Neural cell (in vitro differentiated cells): ENCODE measurements at regions not wholly inside any gene's neighbourhood (a gene's known extent, or its start where the extent isn't known, plus 50 kb on each side); places are given as distances from the start of the nearest gene placed in this dataset.

Source experiments
- H2AFZ ChIP-seq: fragments of 200-600, 300-800 bp; sonication (generic), shearing (Covaris generic); 2 replicates; pipeline ENCODE4 v1.6.0; 2014; ENCODE audit warnings: low read depth, mild to moderate bottlenecking, antibody characterized with exemption, low read length, moderate library complexity
- H3F3A ChIP-seq: fragments of 200-600 bp; shearing (Covaris generic); 2 replicates; pipeline ENCODE4 v1.6.1; 2016; ENCODE audit warnings: mild to moderate bottlenecking, moderate library complexity, mixed read lengths, antibody characterized with exemption, low read length; ENCODE audit not compliant: insufficient read depth, poor library complexity, severe bottlenecking
- H3K27ac ChIP-seq: fragments of 200-600, 300-800 bp; sonication (generic), shearing (Covaris generic); 2 replicates; pipeline ENCODE4 v1.5.1; 2014; ENCODE audit warnings: mild to moderate bottlenecking, low read length, moderate library complexity
- H3K27me3 ChIP-seq: fragments of 300-800, 200-600 bp; sonication (generic), shearing (Covaris generic); 2 replicates; pipeline ENCODE4 v1.6.0; 2014; ENCODE audit warnings: mild to moderate bottlenecking, low read depth, low read length, moderate library complexity; ENCODE audit not compliant: insufficient read depth
- H3K36me3 ChIP-seq: fragments of 300-800, 200-600 bp; sonication (generic), shearing (Covaris generic); 2 replicates; pipeline ENCODE4 v1.5.1; 2014; ENCODE audit warnings: mild to moderate bottlenecking, antibody characterized with exemption, low read length, moderate library complexity; ENCODE audit not compliant: insufficient read depth
- H3K4me2 ChIP-seq: fragments of 300-800, 200-600 bp; sonication (generic), shearing (Covaris generic); 2 replicates; pipeline ENCODE4 v1.6.0; 2014; ENCODE audit warnings: mild to moderate bottlenecking, low read length
- H3K4me3 ChIP-seq: fragments of 300-800, 200-600 bp; sonication (generic), shearing (Covaris generic); 2 replicates; pipeline ENCODE4 v1.5.1; 2014; ENCODE audit warnings: mild to moderate bottlenecking, low read length, moderate library complexity
- H3K79me2 ChIP-seq: fragments of 200-600 bp; shearing (Covaris generic); replicated peaks from 2 replicates; pipeline ENCODE4 v1.6.0; 2014; ENCODE audit warnings: mild to moderate bottlenecking, low read length, moderate library complexity; ENCODE audit not compliant: insufficient read depth
- H3K9ac ChIP-seq: fragments of 300-800, 200-600 bp; sonication (generic), shearing (Covaris generic); 2 replicates; pipeline ENCODE4 v1.6.1; 2016; ENCODE audit warnings: mild to moderate bottlenecking, low read length, mixed read lengths
- H3K9me2 ChIP-seq: fragments of 200-600 bp; shearing (Covaris generic); 2 replicates; pipeline ENCODE4 v1.6.1; 2016; ENCODE audit warnings: mild to moderate bottlenecking, low read length, mixed read lengths; ENCODE audit not compliant: insufficient read depth
- H3K9me3 ChIP-seq: fragments of 200-600, 300-800 bp; sonication (generic), shearing (Covaris generic); 2 replicates; pipeline ENCODE4 v1.6.1; 2016; ENCODE audit warnings: mild to moderate bottlenecking, mixed run types, low read length, moderate library complexity, mixed read lengths
- H4K20me1 ChIP-seq: fragments of 200-600 bp; shearing (Covaris generic); 2 replicates; pipeline ENCODE4 v1.6.1; 2016; ENCODE audit warnings: mild to moderate bottlenecking, mixed run types; ENCODE audit not compliant: insufficient read depth
- CTCF ChIP-seq: fragments of 450-650 bp; IDR thresholded peaks from 2 replicates; pipeline ENCODE4 v1.5.1; 2014; ENCODE audit warnings: antibody characterized with exemption, mild to moderate bottlenecking, moderate library complexity; ENCODE audit not compliant: poor library complexity, severe bottlenecking
- EP300 ChIP-seq: fragments of 450-650 bp; conservative IDR thresholded peaks from 2 replicates; pipeline ENCODE4 v1.6.1; 2014; ENCODE audit warnings: antibody characterized with exemption, mild to moderate bottlenecking, moderate library complexity; ENCODE audit not compliant: poor library complexity, severe bottlenecking
- EZH2 ChIP-seq: fragments of 200-600, 300-800 bp; shearing (Covaris generic), sonication (generic); IDR thresholded peaks from 2 replicates; pipeline ENCODE4 v1.6.1; 2014; ENCODE audit warnings: antibody characterized with exemption, low read length, borderline replicate concordance, mild to moderate bottlenecking; ENCODE audit not compliant: insufficient read depth, poor library complexity, severe bottlenecking
- MXI1 ChIP-seq: fragments of 450-650 bp; conservative IDR thresholded peaks from 2 replicates; pipeline ENCODE4 v1.6.1; 2014; ENCODE audit warnings: antibody characterized with exemption, mild to moderate bottlenecking; ENCODE audit not compliant: poor library complexity, severe bottlenecking
- POLR2AphosphoS5 ChIP-seq: IDR thresholded peaks from 2 replicates; pipeline ENCODE4 v1.6.1; 2012
- RAD21 ChIP-seq: fragments of 450-650 bp; conservative IDR thresholded peaks from 2 replicates; pipeline ENCODE4 v1.6.1; 2014; ENCODE audit warnings: antibody characterized with exemption, mild to moderate bottlenecking, moderate library complexity
- REST ChIP-seq: IDR thresholded peaks from 2 replicates; pipeline ENCODE4 v1.6.1; 2012; ENCODE audit warnings: borderline replicate concordance
- SMC3 ChIP-seq: fragments of 450-650 bp; conservative IDR thresholded peaks from 2 replicates; pipeline ENCODE4 v1.6.1; 2014; ENCODE audit warnings: antibody characterized with exemption, mild to moderate bottlenecking, moderate library complexity; ENCODE audit not compliant: poor library complexity
- TAF1 ChIP-seq: IDR thresholded peaks from 2 replicates; pipeline ENCODE4 v1.6.1; 2012; ENCODE audit warnings: low read depth

GRCh38 chr2:12498704-12499103 lies 218.0 kb upstream of the TRIB2 start (continued):
- no peak for TF ChIP-seq MXI1
- TF ChIP-seq TAF1: no peak

- Histone ChIP-seq H3K36me3 (no peaks in the 10 kb centered on the region), H3K4me3 (no peak overlapping the region), H2AFZ (no peak overlapping the region), H3K9me3 (no peaks in the 10 kb centered on the region), H3K79me2 (no peaks in the 10 kb centered on the region), H3K27me3 (no peaks in the 10 kb centered on the region), H3K9me2 (no peaks in the 10 kb centered on the region), H3F3A (no peaks in the 10 kb centered on the region), H3K9ac (no peak overlapping the region), H3K4me2 (no peak overlapping the region), H3K27ac (no peak overlapping the region), H4K20me1 (no peaks in the 10 kb centered on the region)
- TF ChIP-seq TAF1 (no peak), CTCF (no peak), SMC3 (no peak), REST (no peak), EP300 (no peak), EZH2 (no peak), POLR2AphosphoS5 (no peak), RAD21 (no peak), MXI1 (no peak)
Observed at GRCh38 chr2:12500899-12501298, 215.8 kb upstream of the TRIB2 start.

- no peak for TF ChIP-seq CTCF
- no peak for TF ChIP-seq RAD21
- no peak for TF ChIP-seq EZH2
- TF ChIP-seq TAF1: no peak
- no peaks in the 10 kb centered on the region for H3K9me3 ChIP-seq
- H3K36me3 ChIP-seq: no peaks in the 10 kb centered on the region
- no peak overlapping the region for H3K4me2 ChIP-seq
- H3K4me3 ChIP-seq: no peak overlapping the region
- no peak overlapping the region for H3K9ac ChIP-seq
- no peaks in the 10 kb centered on the region for H3K27me3 ChIP-seq
- no peak overlapping the region for H2AFZ ChIP-seq
- no peaks in the 10 kb centered on the region for H3K79me2 ChIP-seq
- no peak overlapping the region for H3K27ac ChIP-seq
- no peaks in the 10 kb centered on the region for H4K20me1 ChIP-seq
- no peaks in the 10 kb centered on the region for H3K9me2 ChIP-seq
- no peaks in the 10 kb centered on the region for H3F3A ChIP-seq
Observed at GRCh38 chr2:12501469-12502158, 215.1 kb upstream of the TRIB2 start.
